Amygdala (tissue), 56 donors: ENCODE measurements at regions not wholly inside any gene's neighbourhood (a gene's known extent, or its start where the extent isn't known, plus 50 kb on each side); places are given as distances from the start of the nearest gene placed in this dataset.
"Not testable (repeated sequence)": the region's sequence is repeated elsewhere in the genome, so short reads cannot be mapped to it uniquely, and the experiment has no call there.

Experiments used
- DNase-seq, 56 donors: peaks; one replicate each; lab custom pipeline; 2025; lab: John Stamatoyannopoulos, UW

GRCh38 chr2:192718340-192718739 is 523.6 kb upstream of the TMEFF2 start:
- DNase-seq, result no peak

- DNase-seq, result no peak
These were observed 506.2 kb upstream of the TMEFF2 start for GRCh38 chr2:192700934-192701333.

GRCh38 chr2:192697880-192698279 is 503.1 kb upstream of the TMEFF2 start:
- no peak for DNase-seq

GRCh38 chr2:192696857-192697256 is 502.1 kb upstream of the TMEFF2 start:
- no peak for DNase-seq

GRCh38 chr2:192687015-192687414 is 492.3 kb upstream of the TMEFF2 start:
- DNase-seq, result no peak

- DNase-seq, result not testable (repeated sequence)
These were observed 487.8 kb upstream of the TMEFF2 start for GRCh38 chr2:192682511-192682910.

- no peak for DNase-seq
These were observed 480.9 kb upstream of the TMEFF2 start for GRCh38 chr2:192675681-192676080.

- no peak for DNase-seq
These were observed 474.9 kb upstream of the TMEFF2 start for GRCh38 chr2:192669505-192670091.

- not testable (repeated sequence) for DNase-seq
These were observed 465.8 kb upstream of the TMEFF2 start for GRCh38 chr2:192660555-192660954.

GRCh38 chr2:192657362-192657761 is 462.6 kb upstream of the TMEFF2 start:
- DNase-seq, result no peak

GRCh38 chr2:192655916-192656315 is 461.2 kb upstream of the TMEFF2 start:
- DNase-seq, result no peak

GRCh38 chr2:192645811-192646598 is 451.3 kb upstream of the TMEFF2 start:
- no peak for DNase-seq

- DNase-seq, result no peak
These were observed 439.8 kb upstream of the TMEFF2 start for GRCh38 chr2:192634557-192634956.

- no peak for DNase-seq
These were observed 433.3 kb upstream of the TMEFF2 start for GRCh38 chr2:192628017-192628416.

- DNase-seq, result no peak
These were observed 420.4 kb upstream of the TMEFF2 start for GRCh38 chr2:192615105-192615504.

- no peak for DNase-seq
These were observed 409.6 kb upstream of the TMEFF2 start for GRCh38 chr2:192604295-192604694.

GRCh38 chr2:192598649-192599048 is 403.9 kb upstream of the TMEFF2 start:
- DNase-seq, result not testable (repeated sequence)

GRCh38 chr2:192593561-192593960 is 398.8 kb upstream of the TMEFF2 start:
- no peak for DNase-seq

GRCh38 chr2:192591617-192592016 is 396.9 kb upstream of the TMEFF2 start:
- DNase-seq, result no peak

GRCh38 chr2:192585418-192585817 is 390.7 kb upstream of the TMEFF2 start:
- no peak for DNase-seq

GRCh38 chr2:192584976-192585375 is 390.2 kb upstream of the TMEFF2 start:
- DNase-seq, result no peak

GRCh38 chr2:192579965-192580700 is 385.4 kb upstream of the TMEFF2 start:
- no peak for DNase-seq
